ENCODE measurements at regions not wholly inside any gene's neighbourhood (a gene's known extent, or its start where the extent isn't known, plus 50 kb on each side); places are given as distances from the start of the nearest gene placed in this dataset.

- intact Hi-C loops (cut with micrococcal nuclease) = no loop called here
- Mint-ChIP-seq H3K9me3 (peaks cover 2% of the 10 kb centered on the region), H3K36me3 (ENCODE audit: low read depth) (no peaks in the 10 kb centered on the region), H3K4me3 (no peak overlapping the region), H3K4me1 (no peaks in the 10 kb centered on the region), H3K27ac (no peak overlapping the region), H3K27me3 (no peaks in the 10 kb centered on the region)
- no peak for ATAC-seq (ENCODE audit: low read depth)
- POLR2A ChIA-PET = no interaction called here
- CTCF ChIA-PET = no interaction called here
- TF ChIP-seq, protein P1, sequence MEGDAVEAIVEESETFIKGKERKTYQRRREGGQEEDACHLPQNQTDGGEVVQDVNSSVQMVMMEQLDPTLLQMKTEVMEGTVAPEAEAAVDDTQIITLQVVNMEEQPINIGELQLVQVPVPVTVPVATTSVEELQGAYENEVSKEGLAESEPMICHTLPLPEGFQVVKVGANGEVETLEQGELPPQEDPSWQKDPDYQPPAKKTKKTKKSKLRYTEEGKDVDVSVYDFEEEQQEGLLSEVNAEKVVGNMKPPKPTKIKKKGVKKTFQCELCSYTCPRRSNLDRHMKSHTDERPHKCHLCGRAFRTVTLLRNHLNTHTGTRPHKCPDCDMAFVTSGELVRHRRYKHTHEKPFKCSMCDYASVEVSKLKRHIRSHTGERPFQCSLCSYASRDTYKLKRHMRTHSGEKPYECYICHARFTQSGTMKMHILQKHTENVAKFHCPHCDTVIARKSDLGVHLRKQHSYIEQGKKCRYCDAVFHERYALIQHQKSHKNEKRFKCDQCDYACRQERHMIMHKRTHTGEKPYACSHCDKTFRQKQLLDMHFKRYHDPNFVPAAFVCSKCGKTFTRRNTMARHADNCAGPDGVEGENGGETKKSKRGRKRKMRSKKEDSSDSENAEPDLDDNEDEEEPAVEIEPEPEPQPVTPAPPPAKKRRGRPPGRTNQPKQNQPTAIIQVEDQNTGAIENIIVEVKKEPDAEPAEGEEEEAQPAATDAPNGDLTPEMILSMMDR (IDR thresholded peaks at IDR 0.05) = no peak
- DNase-seq = no peak
These were observed 53.1 kb upstream of the CYYR1 start for GRCh38 chr21:26626187-26626586.

- CTCF ChIA-PET = no interaction called here
These were observed 52.0 kb upstream of the CYYR1 start for GRCh38 chr21:26624983-26625519.

More at GRCh38 chr21:26624983-26625519, 52.0 kb upstream of the CYYR1 start:
- POLR2A ChIA-PET = no interaction called here
- DNase-seq (no peak), ATAC-seq (ENCODE audit: low read depth) (no peak)
- Mint-ChIP-seq H3K9me3 (peaks cover 2% of the 10 kb centered on the region), H3K27ac (no peak overlapping the region), H3K4me1 (no peaks in the 10 kb centered on the region), H3K27me3 (no peaks in the 10 kb centered on the region), H3K36me3 (ENCODE audit: low read depth) (no peaks in the 10 kb centered on the region), H3K4me3 (no peak overlapping the region)
- intact Hi-C loops (cut with micrococcal nuclease) = no loop called here
- TF ChIP-seq, protein P1 (IDR thresholded peaks at IDR 0.05) = no peak

Measured in activated B cell treated with CpG ODN at 0.5 μM for 24 hours (primary cell).